ENCODE measurements at regions not wholly inside any gene's neighbourhood (a gene's known extent, or its start where the extent isn't known, plus 50 kb on each side); places are given as distances from the start of the nearest gene placed in this dataset.
A peak's percentile ranks its signal among the peaks of the same experiment; 100 is the strongest.

DNA sequence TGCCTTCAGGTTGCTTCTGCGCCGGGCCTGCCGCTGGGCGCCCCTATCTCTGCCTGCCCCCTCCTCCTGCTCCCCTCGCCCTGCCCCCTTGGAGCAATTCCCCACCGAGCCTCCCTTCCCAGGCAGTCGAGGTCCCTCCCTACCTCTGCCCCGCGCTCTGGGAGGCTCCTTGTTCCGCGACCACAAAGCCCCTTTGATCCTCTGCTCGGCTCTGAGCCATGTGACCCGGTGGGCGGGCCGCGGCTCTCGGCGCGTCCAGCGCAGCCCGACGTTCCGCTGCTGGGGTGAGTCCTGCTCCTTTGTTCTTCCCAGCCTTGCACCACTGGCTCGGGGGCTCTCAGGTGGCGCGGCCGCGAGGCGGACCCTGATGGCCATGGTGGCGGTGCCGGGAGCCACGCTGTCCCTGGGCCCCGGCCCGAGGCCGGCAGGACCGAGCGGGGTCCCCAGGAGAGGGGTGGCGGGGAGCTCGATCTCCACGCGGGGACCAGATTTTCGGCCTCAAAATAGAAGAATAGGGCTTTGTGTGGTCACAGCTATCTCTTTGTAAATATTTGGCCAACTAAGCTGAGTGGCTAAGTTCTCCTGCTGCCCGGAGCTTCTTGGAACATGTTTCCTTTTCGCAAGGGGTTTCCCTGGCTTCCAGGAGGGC is 310.6 kb downstream of the SEC14L1 start:
- TF ChIP-seq POLR2AphosphoS5 (IDR thresholded peaks at IDR 0.05), result peak in 1 of 3 donors; percentile 39
- TF ChIP-seq POLR2A (IDR thresholded peaks at IDR 0.05), result no peak
- TF ChIP-seq, protein P1, sequence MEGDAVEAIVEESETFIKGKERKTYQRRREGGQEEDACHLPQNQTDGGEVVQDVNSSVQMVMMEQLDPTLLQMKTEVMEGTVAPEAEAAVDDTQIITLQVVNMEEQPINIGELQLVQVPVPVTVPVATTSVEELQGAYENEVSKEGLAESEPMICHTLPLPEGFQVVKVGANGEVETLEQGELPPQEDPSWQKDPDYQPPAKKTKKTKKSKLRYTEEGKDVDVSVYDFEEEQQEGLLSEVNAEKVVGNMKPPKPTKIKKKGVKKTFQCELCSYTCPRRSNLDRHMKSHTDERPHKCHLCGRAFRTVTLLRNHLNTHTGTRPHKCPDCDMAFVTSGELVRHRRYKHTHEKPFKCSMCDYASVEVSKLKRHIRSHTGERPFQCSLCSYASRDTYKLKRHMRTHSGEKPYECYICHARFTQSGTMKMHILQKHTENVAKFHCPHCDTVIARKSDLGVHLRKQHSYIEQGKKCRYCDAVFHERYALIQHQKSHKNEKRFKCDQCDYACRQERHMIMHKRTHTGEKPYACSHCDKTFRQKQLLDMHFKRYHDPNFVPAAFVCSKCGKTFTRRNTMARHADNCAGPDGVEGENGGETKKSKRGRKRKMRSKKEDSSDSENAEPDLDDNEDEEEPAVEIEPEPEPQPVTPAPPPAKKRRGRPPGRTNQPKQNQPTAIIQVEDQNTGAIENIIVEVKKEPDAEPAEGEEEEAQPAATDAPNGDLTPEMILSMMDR (IDR thresholded peaks at IDR 0.05), result no peak

Measured in breast epithelium (tissue), 3 donors.